OCI-LY1 (cell line): ENCODE measurements at regions not wholly inside any gene's neighbourhood (a gene's known extent, or its start where the extent isn't known, plus 50 kb on each side); places are given as distances from the start of the nearest gene placed in this dataset.

ENCODE experiments used
- H2AFZ ChIP-seq: fragments of 200-600 bp; sonication (generic), shearing (Covaris generic); 2 replicates; pipeline ENCODE4 v1.6.0; 2014; ENCODE audit warnings: antibody characterized with exemption, mild to moderate bottlenecking, low read length
- H3F3A ChIP-seq: fragments of 200-600 bp; sonication (generic), shearing (Covaris generic); 2 replicates; pipeline ENCODE4 v1.6.0; 2014; ENCODE audit warnings: mild to moderate bottlenecking, antibody characterized with exemption, low read length, moderate library complexity; ENCODE audit not compliant: insufficient read depth
- H3K27ac ChIP-seq: fragments of 200-600 bp; sonication (generic); 2 replicates; pipeline ENCODE4 v1.5.1; 2014; ENCODE audit warnings: low read length, mixed run types, mild to moderate bottlenecking, low read depth; ENCODE audit not compliant: poor library complexity, severe bottlenecking
- H3K27me3 ChIP-seq: fragments of 200-600 bp; sonication (generic); 2 replicates; pipeline ENCODE4 v1.6.0; 2014; ENCODE audit warnings: antibody characterized with exemption, mild to moderate bottlenecking, low read length, moderate library complexity; ENCODE audit not compliant: insufficient read depth
- H3K36me3 ChIP-seq: fragments of 200-600 bp; sonication (generic); 2 replicates; pipeline ENCODE4 v1.6.1; 2014; ENCODE audit warnings: mild to moderate bottlenecking, antibody characterized with exemption, low read length, moderate library complexity, mixed read lengths; ENCODE audit not compliant: insufficient read depth
- H3K4me1 ChIP-seq: fragments of 200-600 bp; sonication (generic); 2 replicates; pipeline ENCODE4 v1.5.1; 2014; ENCODE audit warnings: mild to moderate bottlenecking, low read length, moderate library complexity; ENCODE audit not compliant: insufficient read depth, severe bottlenecking
- H3K4me2 ChIP-seq: fragments of 200-600 bp; sonication (generic), shearing (Covaris generic); 2 replicates; pipeline ENCODE4 v1.6.1; 2014; ENCODE audit warnings: low read length
- H3K4me3 ChIP-seq: fragments of 200-600 bp; sonication (generic); 2 replicates; pipeline ENCODE4 v1.5.1; 2014; ENCODE audit warnings: low read length, low read depth, mild to moderate bottlenecking, mixed read lengths; ENCODE audit not compliant: poor library complexity, severe bottlenecking
- H3K79me2 ChIP-seq: fragments of 200-600 bp; shearing (Covaris generic); 2 replicates; pipeline ENCODE4 v1.6.1; 2016; ENCODE audit warnings: mixed run types, low read length, mixed read lengths; ENCODE audit not compliant: insufficient read depth
- H3K9ac ChIP-seq: fragments of 200-600 bp; sonication (generic), shearing (Covaris generic); 2 replicates; pipeline ENCODE4 v1.6.1; 2014; ENCODE audit warnings: mild to moderate bottlenecking, low read length, mixed read lengths
- H3K9me2 ChIP-seq: fragments of 200-600 bp; sonication (generic), shearing (Covaris generic); 2 replicates; pipeline ENCODE4 v1.6.1; 2014; ENCODE audit warnings: low read depth, mild to moderate bottlenecking, low read length, mixed read lengths
- H3K9me3 ChIP-seq: fragments of 200-600 bp; shearing (Covaris generic); 2 replicates; pipeline ENCODE4 v1.6.1; 2014; ENCODE audit warnings: low read length, mixed read lengths
- H4K20me1 ChIP-seq: fragments of 200-600 bp; sonication (generic), shearing (Covaris generic); 2 replicates; pipeline ENCODE4 v1.6.0; 2016; ENCODE audit warnings: mild to moderate bottlenecking, low read length; ENCODE audit not compliant: insufficient read depth
- EZH2 ChIP-seq: fragments of 200-600 bp; sonication (generic), shearing (Covaris generic); IDR thresholded peaks from 2 replicates; pipeline ENCODE4 v1.8.0; 2017; ENCODE audit warnings: borderline replicate concordance, mixed run types, mild to moderate bottlenecking, antibody characterized with exemption, low read length, moderate library complexity, mixed read lengths
- TF ChIP-seq, protein P1 (sequence below): fragments of 200-600 bp; sonication (generic), shearing (Covaris generic); IDR thresholded peaks from 2 replicates; pipeline ENCODE4 v1.5.1; 2017; ENCODE audit warnings: mild to moderate bottlenecking, antibody characterized with exemption, low read length, moderate library complexity, mixed read lengths

DNA sequence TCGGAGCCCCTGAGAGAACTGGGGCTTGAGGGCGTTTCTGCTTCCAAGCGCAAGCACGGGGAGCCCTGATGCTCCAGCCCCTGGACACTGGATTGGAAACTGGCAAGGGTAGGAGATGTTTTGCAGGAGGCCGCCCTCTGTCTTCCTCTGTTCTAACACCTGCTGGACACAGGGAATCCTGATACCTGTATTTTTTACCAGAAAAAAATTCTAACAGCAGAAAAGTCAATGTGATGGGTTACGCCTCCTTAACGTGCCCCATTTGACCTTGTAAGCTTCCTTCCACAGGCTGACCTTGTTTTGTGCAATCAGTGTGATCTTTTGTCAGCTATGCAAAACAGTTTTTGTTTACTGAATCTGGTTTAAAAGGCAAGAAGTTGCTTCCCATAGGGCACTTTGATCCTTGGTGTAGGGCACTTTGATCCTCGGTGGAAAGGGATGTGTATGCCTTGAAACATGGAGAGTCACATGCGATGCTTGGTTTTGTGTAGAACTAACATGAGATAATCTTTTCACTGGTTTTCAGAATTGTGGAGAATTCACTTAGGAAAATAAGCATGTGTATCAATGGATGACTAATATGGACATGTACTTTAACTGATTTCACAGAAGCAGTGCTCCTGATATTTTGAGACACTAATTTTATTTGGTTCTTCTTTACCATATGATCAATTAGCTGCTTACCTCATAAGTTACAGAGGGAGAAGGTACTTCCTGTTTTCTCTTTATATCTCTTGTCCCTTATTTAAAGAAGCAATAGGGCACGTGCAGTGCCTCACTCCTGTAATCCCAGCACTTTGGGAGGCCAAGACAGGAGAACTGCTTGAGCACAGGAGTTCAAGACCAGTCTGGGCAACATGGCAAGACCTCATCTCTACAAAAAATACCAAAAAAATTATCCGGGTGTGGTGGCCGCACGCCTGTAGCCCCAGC lies 59.9 kb upstream of the MAP3K4 start:
- no peak overlapping the region for H3K4me2 ChIP-seq
- TF ChIP-seq EZH2 = no peak
- TF ChIP-seq, protein P1, sequence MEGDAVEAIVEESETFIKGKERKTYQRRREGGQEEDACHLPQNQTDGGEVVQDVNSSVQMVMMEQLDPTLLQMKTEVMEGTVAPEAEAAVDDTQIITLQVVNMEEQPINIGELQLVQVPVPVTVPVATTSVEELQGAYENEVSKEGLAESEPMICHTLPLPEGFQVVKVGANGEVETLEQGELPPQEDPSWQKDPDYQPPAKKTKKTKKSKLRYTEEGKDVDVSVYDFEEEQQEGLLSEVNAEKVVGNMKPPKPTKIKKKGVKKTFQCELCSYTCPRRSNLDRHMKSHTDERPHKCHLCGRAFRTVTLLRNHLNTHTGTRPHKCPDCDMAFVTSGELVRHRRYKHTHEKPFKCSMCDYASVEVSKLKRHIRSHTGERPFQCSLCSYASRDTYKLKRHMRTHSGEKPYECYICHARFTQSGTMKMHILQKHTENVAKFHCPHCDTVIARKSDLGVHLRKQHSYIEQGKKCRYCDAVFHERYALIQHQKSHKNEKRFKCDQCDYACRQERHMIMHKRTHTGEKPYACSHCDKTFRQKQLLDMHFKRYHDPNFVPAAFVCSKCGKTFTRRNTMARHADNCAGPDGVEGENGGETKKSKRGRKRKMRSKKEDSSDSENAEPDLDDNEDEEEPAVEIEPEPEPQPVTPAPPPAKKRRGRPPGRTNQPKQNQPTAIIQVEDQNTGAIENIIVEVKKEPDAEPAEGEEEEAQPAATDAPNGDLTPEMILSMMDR = no peak
- H3K27me3 ChIP-seq = no peaks in the 10 kb centered on the region

DNA sequence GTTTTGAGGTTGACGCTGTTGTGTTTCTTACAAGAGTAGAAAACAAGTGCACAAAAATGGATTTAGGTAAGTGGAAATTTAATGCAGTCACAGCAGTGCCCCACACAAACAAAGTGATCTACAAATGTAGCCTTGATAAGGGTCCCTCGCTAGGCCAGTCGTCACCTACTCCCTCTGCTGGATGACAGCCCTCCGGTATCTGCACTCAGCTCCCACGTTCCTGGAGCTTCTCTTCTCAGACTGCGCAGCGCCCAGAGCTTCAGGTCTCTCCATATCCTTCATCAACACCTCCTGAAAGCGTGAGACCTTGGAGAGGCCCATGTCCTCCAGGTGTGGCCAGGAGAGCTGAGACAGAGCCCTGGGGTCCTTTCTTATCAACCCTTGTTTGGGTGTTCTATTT lies 58.3 kb upstream of the MAP3K4 start:
- H3K79me2 ChIP-seq = no peaks in the 10 kb centered on the region
- H3K9me3 ChIP-seq = peaks cover 3% of the 10 kb centered on the region; the same call in 1 of the 2 replicates
- no peak overlapping the region for H3K9ac ChIP-seq
- no peaks in the 10 kb centered on the region for H3F3A ChIP-seq
- no peaks in the 10 kb centered on the region for H3K4me1 ChIP-seq
- no peaks in the 10 kb centered on the region for H4K20me1 ChIP-seq
- H3K4me2 ChIP-seq = no peak overlapping the region
- no peaks in the 10 kb centered on the region for H3K27me3 ChIP-seq
- no peak overlapping the region for H3K4me3 ChIP-seq
- H3K36me3 ChIP-seq = no peaks in the 10 kb centered on the region
- H3K27ac ChIP-seq = no peak overlapping the region
- no peaks in the 10 kb centered on the region for H3K9me2 ChIP-seq
- no peak for TF ChIP-seq EZH2
- TF ChIP-seq, protein P1 = no peak; the same call in 1 of the 2 replicates
- H2AFZ ChIP-seq = no peak overlapping the region

More for the DNA sequence above, 59.9 kb upstream of the MAP3K4 start:
- Histone ChIP-seq H3K27ac (no peak overlapping the region), H3K9ac (no peak overlapping the region), H3K9me3 (peaks cover 3% of the 10 kb centered on the region; the same call in 1 of the 2 replicates), H3K79me2 (no peaks in the 10 kb centered on the region), H2AFZ (no peak overlapping the region), H3K9me2 (no peaks in the 10 kb centered on the region), H3K4me3 (no peak overlapping the region), H4K20me1 (no peaks in the 10 kb centered on the region), H3K36me3 (no peaks in the 10 kb centered on the region), H3K4me1 (no peaks in the 10 kb centered on the region), H3F3A (no peaks in the 10 kb centered on the region)

DNA sequence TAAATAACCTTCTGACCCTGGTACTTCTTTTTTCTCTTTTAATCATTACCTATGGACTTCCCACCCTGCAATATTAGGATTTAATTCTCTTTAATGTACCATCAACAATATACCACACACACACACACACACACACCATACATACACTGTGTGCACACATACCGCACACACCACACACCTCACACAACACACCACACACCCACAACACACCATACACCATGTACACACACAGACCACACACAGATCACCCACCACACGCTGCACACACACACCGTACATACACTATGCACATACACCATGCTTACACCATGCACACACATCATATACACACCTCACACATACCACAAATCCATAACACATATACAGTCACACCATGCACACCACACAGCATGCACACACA lies 57.4 kb upstream of the MAP3K4 start:
- TF ChIP-seq EZH2 = no peak
- TF ChIP-seq, protein P1 = no peak
- Histone ChIP-seq H3K4me2 (no peak overlapping the region), H3K9me2 (no peaks in the 10 kb centered on the region), H3K27me3 (no peaks in the 10 kb centered on the region), H3K4me1 (no peaks in the 10 kb centered on the region), H3K27ac (no peak overlapping the region), H3K79me2 (no peaks in the 10 kb centered on the region), H3K4me3 (no peak overlapping the region), H3K9ac (no peak overlapping the region), H3F3A (no peaks in the 10 kb centered on the region), H3K9me3 (peaks cover 3% of the 10 kb centered on the region; the same call in 1 of the 2 replicates), H2AFZ (no peak overlapping the region), H3K36me3 (no peaks in the 10 kb centered on the region), H4K20me1 (no peaks in the 10 kb centered on the region)
